GM13977 (cell line): ENCODE measurements at regions not wholly inside any gene's neighbourhood (a gene's known extent, or its start where the extent isn't known, plus 50 kb on each side); places are given as distances from the start of the nearest gene placed in this dataset.

Experiments used
- DNase-seq: peaks from one replicate; pipeline ENCODE4 v3.0.0; 2012; ENCODE audit warnings: low spot score
- CTCF ChIP-seq: IDR thresholded peaks from 2 replicates; pipeline ENCODE4 v1.5.1; 2012; ENCODE audit warnings: mild to moderate bottlenecking, control low read depth; ENCODE audit not compliant: insufficient read depth; ENCODE audit errors: extremely low read depth, missing control alignments
- in situ Hi-C: fragments of 300-500 bp; cut with MboI; formaldehyde crosslinking; loops from one replicate; pipeline ENCODE4 v1.12.0; 2022; ENCODE audit warnings: low sequenced_read_pairs, low pct_unique_long_range_greater_than_20kb, mixed read lengths, inconsistent platforms; ENCODE audit not compliant: unreplicated experiment

GRCh38 chr18:22031611-22032010, 137.8 kb upstream of the GATA6 start:
- no peak for TF ChIP-seq CTCF
- in situ Hi-C loops, result no loop called here

GRCh38 chr18:22032392-22032961, 136.9 kb upstream of the GATA6 start:
- TF ChIP-seq CTCF, result no peak
- no peak for DNase-seq
- in situ Hi-C loops, result no loop called here

More at GRCh38 chr18:22031611-22032010, 137.8 kb upstream of the GATA6 start:
- DNase-seq, result no peak

- TF ChIP-seq CTCF, result no peak
- in situ Hi-C loops, result no loop called here
- no peak for DNase-seq
Observed at GRCh38 chr18:22033085-22033484, 136.3 kb upstream of the GATA6 start.

GRCh38 chr18:22034276-22034675, 135.1 kb upstream of the GATA6 start:
- in situ Hi-C loops, result no loop called here
- TF ChIP-seq CTCF, result no peak
- DNase-seq, result no peak

GRCh38 chr18:22040533-22040932, 128.9 kb upstream of the GATA6 start:
- DNase-seq, result no peak
- TF ChIP-seq CTCF, result no peak
- in situ Hi-C loops, result no loop called here

- DNase-seq, result no peak
- in situ Hi-C loops, result no loop called here
- no peak for TF ChIP-seq CTCF
Observed at GRCh38 chr18:22043837-22044236, 125.6 kb upstream of the GATA6 start.
